ENCODE measurements at regions not wholly inside any gene's neighbourhood (a gene's known extent, or its start where the extent isn't known, plus 50 kb on each side); places are given as distances from the start of the nearest gene placed in this dataset.

GRCh38 chr10:8233832-8234259 lies 179.4 kb downstream of the GATA3 start:
- no peak overlapping the region for H3K27ac Mint-ChIP-seq
- no peaks in the 10 kb centered on the region for H3K9me3 Mint-ChIP-seq
- no peak overlapping the region for H3K4me3 Mint-ChIP-seq
- ATAC-seq: no peak
- H3K4me1 Mint-ChIP-seq: peaks cover 23% of the 10 kb centered on the region
- no peaks in the 10 kb centered on the region for H3K36me3 Mint-ChIP-seq
- DNase-seq (ENCODE audit: low spot score in 2 of 2): no peak

DNA sequence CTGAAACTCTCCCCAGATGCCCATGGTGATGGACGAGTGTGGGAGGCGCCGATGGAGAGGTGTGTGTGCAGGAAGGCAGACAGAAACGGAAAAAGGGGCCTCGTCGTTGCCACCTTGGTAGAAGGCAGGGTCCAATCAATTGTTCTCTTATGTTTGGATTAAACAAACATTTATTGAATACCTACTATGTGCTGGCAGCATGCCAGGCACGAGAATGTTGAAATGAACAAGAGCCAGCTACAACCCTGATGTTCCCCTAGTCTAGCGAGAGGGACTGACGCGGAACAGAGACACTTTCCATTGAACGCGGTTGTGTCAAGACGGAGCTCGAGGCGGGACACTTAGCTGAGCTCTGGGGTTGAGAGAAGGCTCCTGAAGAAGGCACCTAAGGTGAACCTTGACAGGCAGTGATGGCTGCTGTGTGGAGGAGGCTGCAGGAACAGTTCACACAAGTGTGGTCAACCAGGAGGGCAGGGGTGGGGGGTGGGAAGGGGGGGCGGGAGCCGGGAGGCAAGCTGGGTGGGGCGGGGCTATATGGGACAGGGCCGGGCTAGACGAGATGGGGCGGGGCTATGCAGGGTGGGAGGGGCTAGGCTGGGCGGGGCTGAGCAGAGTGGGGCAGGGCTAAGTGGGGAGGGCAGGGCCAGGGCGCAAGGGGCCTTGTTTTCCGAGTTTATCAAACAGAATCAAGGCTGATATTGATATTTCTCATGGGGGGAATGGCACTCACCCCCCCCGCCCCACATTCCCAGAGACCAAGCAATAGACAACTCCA lies 181.0 kb downstream of the GATA3 start:
- no peak overlapping the region for H3K4me3 Mint-ChIP-seq
- ATAC-seq: no peak
- no peak overlapping the region for H3K27ac Mint-ChIP-seq
- H3K9me3 Mint-ChIP-seq: no peaks in the 10 kb centered on the region
- DNase-seq (ENCODE audit: low spot score in 2 of 2): no peak
- H3K36me3 Mint-ChIP-seq: no peaks in the 10 kb centered on the region
- peaks cover 28% of the 10 kb centered on the region for H3K4me1 Mint-ChIP-seq

- no peaks in the 10 kb centered on the region for H3K36me3 Mint-ChIP-seq
- no peak overlapping the region for H3K27ac Mint-ChIP-seq
- H3K4me3 Mint-ChIP-seq: peak overlapping the region; percentile 17
- H3K9me3 Mint-ChIP-seq: no peaks in the 10 kb centered on the region
- DNase-seq (ENCODE audit: low spot score in 2 of 2) (peak in 1 of 2 donors; percentile 64), ATAC-seq (peak; percentile 75)
- H3K4me1 Mint-ChIP-seq: peaks cover 46% of the 10 kb centered on the region
Measured at GRCh38 chr10:8238986-8239385, 184.5 kb downstream of the GATA3 start.

GRCh38 chr10:8240861-8241260 lies 186.4 kb downstream of the GATA3 start:
- DNase-seq (ENCODE audit: low spot score in 2 of 2) (no peak), ATAC-seq (no peak)
- Mint-ChIP-seq H3K4me3 (no peak overlapping the region), H3K36me3 (no peaks in the 10 kb centered on the region), H3K4me1 (peaks cover 63% of the 10 kb centered on the region), H3K27ac (no peak overlapping the region), H3K9me3 (no peaks in the 10 kb centered on the region)

- Mint-ChIP-seq H3K4me1 (peaks cover 59% of the 10 kb centered on the region), H3K4me3 (no peak overlapping the region), H3K9me3 (peaks cover 2% of the 10 kb centered on the region), H3K27ac (peak overlapping the region; percentile 29), H3K36me3 (no peaks in the 10 kb centered on the region)
- DNase-seq (ENCODE audit: low spot score in 2 of 2): peak in 1 of 2 donors; percentile 52
- peak; percentile 90 for ATAC-seq
Measured at GRCh38 chr10:8242295-8242872, 187.9 kb downstream of the GATA3 start.

GRCh38 chr10:8245131-8245813 lies 190.8 kb downstream of the GATA3 start:
- DNase-seq (ENCODE audit: low spot score in 2 of 2) (no peak), ATAC-seq (peak; percentile 47)
- H3K4me1 Mint-ChIP-seq: peaks cover 36% of the 10 kb centered on the region
- peaks cover 5% of the 10 kb centered on the region for H3K9me3 Mint-ChIP-seq
- H3K4me3 Mint-ChIP-seq: peak overlapping the region; percentile 53
- H3K27ac Mint-ChIP-seq: peak overlapping the region; percentile 91
- H3K36me3 Mint-ChIP-seq: no peaks in the 10 kb centered on the region

DNA sequence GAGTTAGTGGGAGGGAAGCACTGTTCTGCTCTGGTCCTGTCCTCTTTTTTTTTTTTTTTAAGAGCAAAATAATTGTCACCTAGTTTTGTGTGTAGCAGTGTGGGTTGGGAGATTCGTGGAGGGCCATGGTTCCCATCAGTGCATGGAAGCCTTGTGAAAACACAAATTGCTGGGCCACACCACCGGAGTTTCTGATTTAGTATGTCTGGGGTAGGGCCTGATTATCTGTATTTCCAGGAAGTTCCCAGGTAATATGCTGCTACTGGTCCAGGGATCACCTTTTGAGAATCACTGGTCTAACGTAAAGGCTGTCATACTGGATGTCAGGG lies 191.3 kb downstream of the GATA3 start:
- H3K9me3 Mint-ChIP-seq: peaks cover 5% of the 10 kb centered on the region
- DNase-seq (ENCODE audit: low spot score in 2 of 2) (no peak), ATAC-seq (no peak)
- peak overlapping the region; percentile 53 for H3K4me3 Mint-ChIP-seq
- peaks cover 36% of the 10 kb centered on the region for H3K4me1 Mint-ChIP-seq
- H3K27ac Mint-ChIP-seq: peak overlapping the region; percentile 91
- H3K36me3 Mint-ChIP-seq: no peaks in the 10 kb centered on the region

DNA sequence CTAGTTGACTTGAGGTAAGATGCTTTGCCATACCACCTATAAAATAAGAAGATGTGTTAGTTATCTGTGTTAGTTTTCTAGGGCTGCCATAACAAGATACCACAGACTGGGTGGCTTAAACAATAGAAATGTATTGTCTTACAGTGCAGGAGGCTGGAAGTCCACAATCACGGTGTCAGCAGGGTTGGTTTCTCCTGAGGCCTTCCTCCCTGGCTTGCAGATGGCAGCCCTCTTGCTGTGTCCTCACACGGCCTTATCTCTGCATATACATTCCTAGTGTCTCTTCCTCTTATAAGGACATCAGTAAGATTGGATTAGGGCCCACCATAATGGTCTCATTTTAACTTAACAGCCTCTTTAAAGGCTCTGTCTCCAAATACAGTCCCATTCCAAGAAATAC lies 192.1 kb downstream of the GATA3 start:
- Mint-ChIP-seq H3K27ac (no peak overlapping the region), H3K4me3 (no peak overlapping the region), H3K9me3 (peaks cover 5% of the 10 kb centered on the region), H3K36me3 (no peaks in the 10 kb centered on the region), H3K4me1 (peaks cover 36% of the 10 kb centered on the region)
- ATAC-seq (no peak), DNase-seq (ENCODE audit: low spot score in 2 of 2) (no peak)

- H3K36me3 Mint-ChIP-seq: no peaks in the 10 kb centered on the region
- no peak for ATAC-seq
- H3K4me3 Mint-ChIP-seq: no peak overlapping the region
- peaks cover 31% of the 10 kb centered on the region for H3K4me1 Mint-ChIP-seq
- peaks cover 5% of the 10 kb centered on the region for H3K9me3 Mint-ChIP-seq
- no peak overlapping the region for H3K27ac Mint-ChIP-seq
- no peak for DNase-seq (ENCODE audit: low spot score in 2 of 2)
Measured at GRCh38 chr10:8247191-8247590, 192.7 kb downstream of the GATA3 start.

DNA sequence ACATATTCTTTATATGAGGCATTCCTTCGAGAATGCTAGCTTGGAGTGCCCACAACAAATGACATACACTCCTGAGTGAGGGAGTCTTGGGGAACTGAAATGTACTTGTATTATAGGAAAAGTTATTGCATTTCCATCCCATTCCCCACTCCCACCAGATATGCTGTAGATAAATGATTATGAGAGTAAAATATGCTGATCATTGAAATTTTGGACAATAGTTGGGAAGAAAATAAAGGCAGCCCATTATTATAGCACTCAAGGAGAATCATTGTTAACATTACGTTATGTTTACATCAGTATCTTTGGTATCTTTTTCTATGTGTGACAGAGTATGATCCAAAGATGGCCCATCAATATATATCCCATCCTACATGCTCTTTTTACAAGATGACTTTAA lies 194.4 kb downstream of the GATA3 start:
- Mint-ChIP-seq H3K36me3 (no peaks in the 10 kb centered on the region), H3K4me3 (no peak overlapping the region), H3K27ac (no peak overlapping the region), H3K4me1 (peaks cover 21% of the 10 kb centered on the region), H3K9me3 (peaks cover 5% of the 10 kb centered on the region)
- no peak for DNase-seq (ENCODE audit: low spot score in 2 of 2)
- no peak for ATAC-seq

- H3K4me3 Mint-ChIP-seq: no peak overlapping the region
Measured at GRCh38 chr10:8254350-8254749, 199.9 kb downstream of the GATA3 start.

GRCh38 chr10:8255301-8255700 lies 200.8 kb downstream of the GATA3 start:
- DNase-seq (ENCODE audit: low spot score in 2 of 2) (no peak), ATAC-seq (no peak)

More at GRCh38 chr10:8254350-8254749, 199.9 kb downstream of the GATA3 start:
- H3K36me3 Mint-ChIP-seq: peaks cover 5% of the 10 kb centered on the region
- DNase-seq (ENCODE audit: low spot score in 2 of 2) (no peak), ATAC-seq (peak; percentile 99)
- peak overlapping the region; percentile 90 for H3K27ac Mint-ChIP-seq
- peaks cover 18% of the 10 kb centered on the region for H3K4me1 Mint-ChIP-seq
- peaks cover 3% of the 10 kb centered on the region for H3K9me3 Mint-ChIP-seq

GRCh38 chr10:8260645-8261044 lies 206.2 kb downstream of the GATA3 start:
- ATAC-seq (no peak), DNase-seq (ENCODE audit: low spot score in 2 of 2) (no peak)
- Mint-ChIP-seq H3K27ac (no peak overlapping the region), H3K4me3 (no peak overlapping the region), H3K4me1 (peaks cover under 1% of the 10 kb centered on the region), H3K9me3 (peaks cover 3% of the 10 kb centered on the region), H3K36me3 (no peaks in the 10 kb centered on the region)

More at GRCh38 chr10:8255301-8255700, 200.8 kb downstream of the GATA3 start:
- Mint-ChIP-seq H3K4me1 (peaks cover 18% of the 10 kb centered on the region), H3K36me3 (peaks cover 5% of the 10 kb centered on the region), H3K27ac (peak overlapping the region; percentile 90), H3K4me3 (peak overlapping the region; percentile 47), H3K9me3 (peaks cover 3% of the 10 kb centered on the region)

- ATAC-seq: no peak
- no peak overlapping the region for H3K27ac Mint-ChIP-seq
- H3K4me3 Mint-ChIP-seq: no peak overlapping the region
- H3K9me3 Mint-ChIP-seq: peaks cover 3% of the 10 kb centered on the region
- no peaks in the 10 kb centered on the region for H3K4me1 Mint-ChIP-seq
- H3K36me3 Mint-ChIP-seq: no peaks in the 10 kb centered on the region
- no peak for DNase-seq (ENCODE audit: low spot score in 2 of 2)
Measured at GRCh38 chr10:8262317-8262716, 207.8 kb downstream of the GATA3 start.

GRCh38 chr10:8269976-8270375 lies 215.5 kb downstream of the GATA3 start:
- DNase-seq (ENCODE audit: low spot score in 2 of 2) (no peak), ATAC-seq (no peak)
- Mint-ChIP-seq H3K4me1 (no peaks in the 10 kb centered on the region), H3K9me3 (no peaks in the 10 kb centered on the region), H3K4me3 (no peak overlapping the region), H3K27ac (no peak overlapping the region), H3K36me3 (no peaks in the 10 kb centered on the region)

Measured in stimulated activated effector memory CD8-positive, alpha-beta T cell treated with anti-CD3 and anti-CD28 coated beads, Interleukin-12 subunit alpha, Interleukin-12 subunit beta, amount 100 ng/mL, for 72 hours (primary cell).